PC-3 (cell line): ENCODE measurements at regions not wholly inside any gene's neighbourhood (a gene's known extent, or its start where the extent isn't known, plus 50 kb on each side); places are given as distances from the start of the nearest gene placed in this dataset.

ENCODE experiments used
- ATAC-seq: fragments of 200-7000 bp; cut with Tn5 transposase; 2 replicates; pipeline ENCODE4 v1.9.1; 2020; ENCODE audit warnings: mild to moderate bottlenecking, moderate library complexity
- BruUV-seq: library from RNA; stranded (reverse); fragments of 400-500 nt; replicated peaks from 2 replicates; lab custom pipeline; 2021; lab: Mats Ljungman, UMichigan
- CTCF ChIA-PET: fragments of 300-600 bp; sonication (Branson Sonifier 250); formaldehyde crosslinking; loops from one replicate; lab custom pipeline; 2022; ENCODE audit warnings: antibody characterized with exemption; lab: Charles Lee
- POLR2A ChIA-PET: fragments of 300-600 bp; sonication (Branson Sonifier 250); formaldehyde crosslinking; loops from one replicate; lab custom pipeline; 2022; ENCODE audit warnings: antibody characterized with exemption; ENCODE audit not compliant: unreplicated experiment; lab: Charles Lee
- DNase-seq: peaks from one replicate; pipeline ENCODE4 v3.0.0-alpha.2; 2015
- H2AFZ ChIP-seq: fragments of 300-600 bp; sonication (generic); 2 replicates; pipeline ENCODE4 v1.6.0; 2016; ENCODE audit warnings: antibody characterized with exemption, low read length
- H3F3A ChIP-seq: fragments of 300-600 bp; sonication (generic); one replicate; pipeline ENCODE4 v1.6.0; 2017; ENCODE audit warnings: antibody characterized with exemption, low read length, control low read depth, mild to moderate bottlenecking; ENCODE audit not compliant: unreplicated experiment
- H3K27ac ChIP-seq: fragments of 300-600 bp; sonication (generic); 2 replicates; pipeline ENCODE4 v1.5.1; 2016; ENCODE audit warnings: mild to moderate bottlenecking, low read length
- H3K27me3 ChIP-seq: fragments of 300-600 bp; sonication (generic); 2 replicates; pipeline ENCODE4 v1.6.1; 2016; ENCODE audit warnings: low read length, mixed read lengths
- H3K36me3 ChIP-seq: fragments of 300-600 bp; sonication (generic); 2 replicates; pipeline ENCODE4 v1.6.1; 2016; ENCODE audit warnings: low read depth, mixed run types, low read length, mixed read lengths
- H3K4me1 ChIP-seq: fragments of 300-600 bp; sonication (generic); 2 replicates; pipeline ENCODE4 v1.5.1; 2016; ENCODE audit warnings: low read length; ENCODE audit not compliant: insufficient read depth
- H3K4me2 ChIP-seq: fragments of 300-600 bp; sonication (generic); 2 replicates; pipeline ENCODE4 v1.6.0; 2016; ENCODE audit warnings: low read length
- H3K4me3 ChIP-seq: fragments of 300-600 bp; sonication (generic); 2 replicates; pipeline ENCODE4 v1.5.1; 2016; ENCODE audit warnings: mild to moderate bottlenecking, low read length, mixed read lengths
- H3K79me2 ChIP-seq: fragments of 300-600 bp; sonication (generic); 2 replicates; pipeline ENCODE4 v1.6.1; 2017; ENCODE audit warnings: low read length, mixed read lengths
- H3K9ac ChIP-seq: fragments of 300-600 bp; sonication (generic); 2 replicates; pipeline ENCODE4 v1.6.0; 2016; ENCODE audit warnings: mild to moderate bottlenecking, low read length
- H3K9me2 ChIP-seq: fragments of 300-600 bp; sonication (generic); replicated peaks from 2 replicates; pipeline ENCODE4 v1.6.1; 2016; ENCODE audit warnings: mixed run types, low read length, mixed read lengths
- H3K9me3 ChIP-seq: fragments of 300-600 bp; sonication (generic); 2 replicates; pipeline ENCODE4 v1.6.1; 2016; ENCODE audit warnings: low read length, mixed read lengths
- H4K20me1 ChIP-seq: fragments of 300-600 bp; sonication (generic); 2 replicates; pipeline ENCODE4 v1.6.1; 2016; ENCODE audit warnings: low read length, mixed read lengths
- EZH2 ChIP-seq: fragments of 300-600 bp; sonication (generic); IDR thresholded peaks from one replicate; pipeline ENCODE4 v1.6.1; 2017; ENCODE audit warnings: antibody characterized with exemption, mild to moderate bottlenecking, low read length; ENCODE audit not compliant: unreplicated experiment
- EZH2phosphoT487 ChIP-seq: fragments of 300-600 bp; sonication (generic); IDR thresholded peaks from 2 replicates; pipeline ENCODE4 v1.6.1; 2018; ENCODE audit warnings: mild to moderate bottlenecking, antibody characterized with exemption, low read length, borderline replicate concordance
- intact Hi-C: fragments of 100-400 bp; cut with micrococcal nuclease; formaldehyde crosslinking; loops from 2 replicates; pipeline ENCODE4 v1.9.0; 2023
- TF ChIP-seq, protein P1 (sequence below): fragments of 300-600 bp; sonication (generic); conservative IDR thresholded peaks from 2 replicates; pipeline ENCODE4 v1.5.1; 2017; ENCODE audit warnings: antibody characterized with exemption, low read depth, mild to moderate bottlenecking, low read length

DNA sequence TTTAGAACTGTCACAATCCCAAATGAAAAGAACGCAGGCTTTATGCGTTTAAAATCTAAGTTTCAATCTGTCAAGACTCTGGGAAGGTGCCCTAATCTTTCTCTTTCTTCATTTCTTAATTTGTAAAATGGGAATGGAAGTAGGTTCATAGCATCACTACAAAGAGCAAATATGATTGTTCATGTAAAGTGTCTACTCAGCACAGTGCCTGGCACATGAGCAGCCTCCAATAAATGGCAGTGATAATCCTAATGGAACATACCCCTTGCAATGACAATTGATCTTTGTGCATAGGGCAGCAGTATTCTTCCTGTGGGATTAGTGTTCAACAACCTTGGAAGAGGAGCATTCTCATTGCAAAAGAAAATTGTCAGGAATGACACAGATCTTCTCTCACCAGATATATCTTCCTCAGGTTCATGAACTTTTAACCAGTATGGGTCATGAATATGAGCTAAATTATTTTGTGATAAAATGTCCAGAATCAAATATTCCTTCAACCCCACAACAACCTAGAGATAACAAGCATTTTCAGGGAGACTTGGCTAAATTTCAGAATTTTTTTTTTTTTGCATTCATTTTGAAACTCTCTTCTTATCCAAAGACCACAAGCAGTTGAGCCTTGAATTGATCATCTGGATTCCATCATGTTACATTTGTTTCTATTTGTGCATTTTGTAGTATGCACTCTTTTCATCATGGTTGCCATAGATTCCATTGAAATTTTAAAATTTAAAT, 149.1 kb downstream of the TBX18 start:
- Histone ChIP-seq H3K9me3 (no peaks in the 10 kb centered on the region), H3K27ac (no peak overlapping the region), H3F3A (no peaks in the 10 kb centered on the region), H3K27me3 (no peaks in the 10 kb centered on the region), H3K9me2 (no peaks in the 10 kb centered on the region), H3K4me3 (no peak overlapping the region), H3K4me1 (peaks cover 17% of the 10 kb centered on the region), H3K36me3 (no peaks in the 10 kb centered on the region), H2AFZ (no peak overlapping the region), H3K79me2 (peaks cover 23% of the 10 kb centered on the region), H3K9ac (no peak overlapping the region), H3K4me2 (no peak overlapping the region), H4K20me1 (no peaks in the 10 kb centered on the region)
- ChIA-PET CTCF (no interaction called here), POLR2A (interaction anchor here (0.6 kb wide), 1 partner anchor 12 kb away, joined by 6 read pairs; no protein-coding TSS in a partner anchor)
- no peak for ATAC-seq
- TF ChIP-seq EZH2phosphoT487, result no peak
- TF ChIP-seq, protein P1, sequence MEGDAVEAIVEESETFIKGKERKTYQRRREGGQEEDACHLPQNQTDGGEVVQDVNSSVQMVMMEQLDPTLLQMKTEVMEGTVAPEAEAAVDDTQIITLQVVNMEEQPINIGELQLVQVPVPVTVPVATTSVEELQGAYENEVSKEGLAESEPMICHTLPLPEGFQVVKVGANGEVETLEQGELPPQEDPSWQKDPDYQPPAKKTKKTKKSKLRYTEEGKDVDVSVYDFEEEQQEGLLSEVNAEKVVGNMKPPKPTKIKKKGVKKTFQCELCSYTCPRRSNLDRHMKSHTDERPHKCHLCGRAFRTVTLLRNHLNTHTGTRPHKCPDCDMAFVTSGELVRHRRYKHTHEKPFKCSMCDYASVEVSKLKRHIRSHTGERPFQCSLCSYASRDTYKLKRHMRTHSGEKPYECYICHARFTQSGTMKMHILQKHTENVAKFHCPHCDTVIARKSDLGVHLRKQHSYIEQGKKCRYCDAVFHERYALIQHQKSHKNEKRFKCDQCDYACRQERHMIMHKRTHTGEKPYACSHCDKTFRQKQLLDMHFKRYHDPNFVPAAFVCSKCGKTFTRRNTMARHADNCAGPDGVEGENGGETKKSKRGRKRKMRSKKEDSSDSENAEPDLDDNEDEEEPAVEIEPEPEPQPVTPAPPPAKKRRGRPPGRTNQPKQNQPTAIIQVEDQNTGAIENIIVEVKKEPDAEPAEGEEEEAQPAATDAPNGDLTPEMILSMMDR, result no peak
- no peak for TF ChIP-seq EZH2
- intact Hi-C loops, result no loop called here
- no TSS peak for BruUV-seq
- DNase-seq, result no peak

- Histone ChIP-seq H3K79me2 (no peaks in the 10 kb centered on the region), H3F3A (no peaks in the 10 kb centered on the region), H3K4me1 (no peaks in the 10 kb centered on the region), H3K9me3 (no peaks in the 10 kb centered on the region), H3K4me3 (no peak overlapping the region), H3K36me3 (no peaks in the 10 kb centered on the region), H3K9ac (no peak overlapping the region), H3K4me2 (no peak overlapping the region), H3K27ac (no peak overlapping the region), H2AFZ (no peak overlapping the region), H4K20me1 (no peaks in the 10 kb centered on the region), H3K9me2 (no peaks in the 10 kb centered on the region), H3K27me3 (no peaks in the 10 kb centered on the region)
- intact Hi-C loops, result no loop called here
- no peak for ATAC-seq
- DNase-seq, result no peak
- TF ChIP-seq, protein P1, result no peak
- TF ChIP-seq EZH2 (no peak), EZH2phosphoT487 (no peak)
- BruUV-seq, result no TSS peak
- ChIA-PET CTCF (no interaction called here), POLR2A (no interaction called here)
These were observed 157.5 kb downstream of the TBX18 start for GRCh38 chr6:84606860-84607259.

DNA sequence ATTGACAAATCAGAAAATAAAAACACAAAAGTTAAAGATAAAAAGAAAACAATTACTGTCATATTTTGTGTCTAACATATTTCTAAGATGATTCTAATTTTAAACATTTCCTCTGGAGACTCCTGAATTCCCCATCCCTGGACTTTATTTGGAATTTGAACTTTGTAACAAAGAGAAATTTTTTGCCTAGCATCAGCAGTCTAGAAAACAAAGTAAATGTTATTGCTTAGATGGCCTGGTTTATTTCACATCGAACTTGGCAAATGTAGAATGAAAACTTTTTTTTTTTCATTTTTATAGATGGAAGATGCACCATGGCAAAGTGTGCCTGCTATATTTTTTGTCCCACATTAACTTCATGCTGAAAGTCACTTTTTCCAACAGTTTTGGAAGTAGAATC, 159.1 kb downstream of the TBX18 start:
- no peaks in the 10 kb centered on the region for H3F3A ChIP-seq
- H4K20me1 ChIP-seq, result no peaks in the 10 kb centered on the region
- H3K4me3 ChIP-seq, result no peak overlapping the region
- no peak overlapping the region for H3K27ac ChIP-seq
- no peaks in the 10 kb centered on the region for H3K27me3 ChIP-seq
- H3K9me2 ChIP-seq, result no peaks in the 10 kb centered on the region
- H3K36me3 ChIP-seq, result no peaks in the 10 kb centered on the region
- ChIA-PET POLR2A (no interaction called here), CTCF (no interaction called here)
- ATAC-seq (no peak), DNase-seq (no peak)
- H3K4me1 ChIP-seq, result no peaks in the 10 kb centered on the region
- no peaks in the 10 kb centered on the region for H3K79me2 ChIP-seq
- no peaks in the 10 kb centered on the region for H3K9me3 ChIP-seq
- intact Hi-C loops, result no loop called here
- H3K4me2 ChIP-seq, result no peak overlapping the region
- no TSS peak for BruUV-seq
- no peak overlapping the region for H3K9ac ChIP-seq
- H2AFZ ChIP-seq, result no peak overlapping the region
- TF ChIP-seq EZH2 (no peak), EZH2phosphoT487 (no peak)
- TF ChIP-seq, protein P1, result no peak
